OCI-LY7 (cell line): ENCODE measurements at regions not wholly inside any gene's neighbourhood (a gene's known extent, or its start where the extent isn't known, plus 50 kb on each side); places are given as distances from the start of the nearest gene placed in this dataset.

Experiments used
- BruUV-seq: library from RNA; stranded (reverse); fragments of 400-500 nt; replicated peaks from 2 replicates; lab custom pipeline; 2021; lab: Mats Ljungman, UMichigan
- CTCF ChIA-PET: fragments of 300-600 bp; sonication (Branson Sonifier 250); formaldehyde crosslinking; loops from one replicate; lab custom pipeline; 2022; ENCODE audit warnings: antibody characterized with exemption; ENCODE audit not compliant: unreplicated experiment; lab: Charles Lee
- POLR2A ChIA-PET: fragments of 300-600 bp; sonication (Branson Sonifier 250); formaldehyde crosslinking; loops from one replicate; lab custom pipeline; 2022; ENCODE audit warnings: antibody characterized with exemption; lab: Charles Lee
- DNase-seq: peaks from one replicate; pipeline ENCODE4 v3.0.0-alpha.2; 2015; ENCODE audit warnings: low spot score
- H2AFZ ChIP-seq: fragments of 200-600 bp; sonication (generic), shearing (Covaris generic); 2 replicates; pipeline ENCODE4 v1.6.1; 2014; ENCODE audit warnings: mild to moderate bottlenecking, antibody characterized with exemption, low read length, moderate library complexity
- H3K27ac ChIP-seq: fragments of 200-600 bp; sonication (generic); 2 replicates; pipeline ENCODE4 v1.5.1; 2014; ENCODE audit warnings: mixed run types, low read depth, mild to moderate bottlenecking, moderate library complexity, low read length, inconsistent platforms; ENCODE audit not compliant: poor library complexity, severe bottlenecking
- H3K36me3 ChIP-seq: fragments of 200-600 bp; sonication (generic); 2 replicates; pipeline ENCODE4 v1.6.1; 2014; ENCODE audit warnings: mild to moderate bottlenecking, antibody characterized with exemption, low read length, moderate library complexity, mixed read lengths; ENCODE audit not compliant: insufficient read depth
- H3K4me1 ChIP-seq: fragments of 200-600 bp; sonication (generic); 2 replicates; pipeline ENCODE4 v1.5.1; 2014; ENCODE audit warnings: mild to moderate bottlenecking, low read length; ENCODE audit not compliant: insufficient read depth, poor library complexity, severe bottlenecking
- H3K4me2 ChIP-seq: fragments of 200-600 bp; sonication (generic); 2 replicates; pipeline ENCODE4 v1.6.1; 2014; ENCODE audit warnings: mild to moderate bottlenecking, low read length
- H3K4me3 ChIP-seq: fragments of 200-600 bp; sonication (generic); 2 replicates; pipeline ENCODE4 v1.5.1; 2014; ENCODE audit warnings: mild to moderate bottlenecking, low read depth, low read length; ENCODE audit not compliant: poor library complexity, severe bottlenecking
- H3K79me2 ChIP-seq: fragments of 200-600 bp; sonication (generic); 2 replicates; pipeline ENCODE4 v1.6.1; 2016; ENCODE audit warnings: low read depth, mild to moderate bottlenecking, low read length, moderate library complexity, mixed read lengths; ENCODE audit not compliant: insufficient read depth
- H3K9me2 ChIP-seq: fragments of 200-600 bp; sonication (generic); 2 replicates; pipeline ENCODE4 v1.6.1; 2016; ENCODE audit warnings: mild to moderate bottlenecking, low read length, mixed read lengths; ENCODE audit not compliant: insufficient read depth
- H3K9me3 ChIP-seq: fragments of 200-600 bp; sonication (generic); 2 replicates; pipeline ENCODE4 v1.6.1; 2014; ENCODE audit warnings: mild to moderate bottlenecking, mixed run types, low read length, mixed read lengths
- H4K20me1 ChIP-seq: fragments of 200-600 bp; sonication (generic); 2 replicates; pipeline ENCODE4 v1.6.1; 2014; ENCODE audit warnings: mild to moderate bottlenecking, antibody characterized with exemption, low read length, moderate library complexity, mixed read lengths; ENCODE audit not compliant: insufficient read depth
- EZH2phosphoT487 ChIP-seq: fragments of 200-600 bp; sonication (generic); IDR thresholded peaks from 2 replicates; pipeline ENCODE4 v1.6.1; 2018; ENCODE audit warnings: low read depth, borderline replicate concordance, mild to moderate bottlenecking, mixed run types, antibody characterized with exemption, low read length, moderate library complexity, mixed read lengths
- intact Hi-C: fragments of 100-400 bp; cut with micrococcal nuclease; formaldehyde crosslinking; loops from one replicate; pipeline ENCODE4 v1.10.0; 2022; ENCODE audit not compliant: unreplicated experiment
- TF ChIP-seq, protein P1 (sequence below): fragments of 200-600 bp; sonication (generic); conservative IDR thresholded peaks from 2 replicates; pipeline ENCODE4 v1.5.1; 2014; ENCODE audit warnings: mild to moderate bottlenecking, antibody characterized with exemption, low read length, moderate library complexity, mixed read lengths

DNA sequence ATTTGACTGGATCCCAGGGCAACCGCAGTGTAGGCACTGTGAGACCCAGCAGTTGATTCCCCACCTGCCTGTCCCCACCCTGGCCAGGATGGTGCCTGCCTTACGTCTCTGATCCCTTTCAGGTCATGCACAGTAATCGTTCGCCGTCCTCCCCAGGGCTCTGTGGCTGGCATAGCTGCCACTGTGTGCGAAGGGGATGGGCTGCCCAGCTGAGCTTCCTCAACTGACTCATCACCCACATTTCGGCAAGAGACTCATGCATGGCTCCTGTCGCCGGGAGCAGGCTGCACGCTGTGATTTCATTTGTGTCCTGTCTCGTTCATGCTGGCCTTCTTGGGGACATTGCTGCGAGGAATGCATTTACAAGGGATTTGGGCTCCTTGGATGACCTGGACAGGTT, 252.4 kb downstream of the KLF6 start:
- no peaks in the 10 kb centered on the region for H3K36me3 ChIP-seq
- H3K9me3 ChIP-seq: no peaks in the 10 kb centered on the region
- intact Hi-C loops: no loop called here
- no peak overlapping the region for H3K4me2 ChIP-seq
- H3K4me1 ChIP-seq: no peaks in the 10 kb centered on the region
- H2AFZ ChIP-seq: no peak overlapping the region
- H3K27ac ChIP-seq: no peak overlapping the region
- H3K4me3 ChIP-seq: no peak overlapping the region
- no peak for DNase-seq
- TF ChIP-seq EZH2phosphoT487: no peak
- TF ChIP-seq, protein P1, sequence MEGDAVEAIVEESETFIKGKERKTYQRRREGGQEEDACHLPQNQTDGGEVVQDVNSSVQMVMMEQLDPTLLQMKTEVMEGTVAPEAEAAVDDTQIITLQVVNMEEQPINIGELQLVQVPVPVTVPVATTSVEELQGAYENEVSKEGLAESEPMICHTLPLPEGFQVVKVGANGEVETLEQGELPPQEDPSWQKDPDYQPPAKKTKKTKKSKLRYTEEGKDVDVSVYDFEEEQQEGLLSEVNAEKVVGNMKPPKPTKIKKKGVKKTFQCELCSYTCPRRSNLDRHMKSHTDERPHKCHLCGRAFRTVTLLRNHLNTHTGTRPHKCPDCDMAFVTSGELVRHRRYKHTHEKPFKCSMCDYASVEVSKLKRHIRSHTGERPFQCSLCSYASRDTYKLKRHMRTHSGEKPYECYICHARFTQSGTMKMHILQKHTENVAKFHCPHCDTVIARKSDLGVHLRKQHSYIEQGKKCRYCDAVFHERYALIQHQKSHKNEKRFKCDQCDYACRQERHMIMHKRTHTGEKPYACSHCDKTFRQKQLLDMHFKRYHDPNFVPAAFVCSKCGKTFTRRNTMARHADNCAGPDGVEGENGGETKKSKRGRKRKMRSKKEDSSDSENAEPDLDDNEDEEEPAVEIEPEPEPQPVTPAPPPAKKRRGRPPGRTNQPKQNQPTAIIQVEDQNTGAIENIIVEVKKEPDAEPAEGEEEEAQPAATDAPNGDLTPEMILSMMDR: no peak
- H3K9me2 ChIP-seq: no peaks in the 10 kb centered on the region
- CTCF ChIA-PET: no interaction called here
- POLR2A ChIA-PET: interaction anchor here (1.0 kb wide), 1 partner anchor 89 kb away, joined by 5 read pairs; no protein-coding TSS in a partner anchor
- no peaks in the 10 kb centered on the region for H3K79me2 ChIP-seq
- no TSS peak for BruUV-seq
- no peaks in the 10 kb centered on the region for H4K20me1 ChIP-seq

DNA sequence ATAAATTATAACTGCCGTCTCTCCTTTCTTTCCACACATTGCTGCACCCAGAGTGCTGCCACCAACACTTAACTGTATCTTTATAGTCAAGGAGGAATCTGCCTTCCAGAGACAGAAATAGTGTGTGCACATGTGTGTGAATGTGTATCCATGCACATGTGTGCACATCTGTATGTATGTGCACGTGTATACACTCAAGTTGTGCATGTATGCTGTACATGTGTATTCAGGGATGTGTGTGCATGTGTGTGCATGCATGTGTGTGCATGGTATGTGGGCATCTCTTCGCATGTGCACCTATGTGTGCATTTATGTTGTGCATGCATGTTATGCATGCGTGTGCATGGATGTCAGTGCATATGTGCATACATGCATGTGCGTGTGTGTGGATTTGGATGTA, 253.3 kb downstream of the KLF6 start:
- BruUV-seq: no TSS peak
- Histone ChIP-seq H3K4me2 (no peak overlapping the region), H2AFZ (no peak overlapping the region), H4K20me1 (no peaks in the 10 kb centered on the region), H3K9me3 (no peaks in the 10 kb centered on the region), H3K4me1 (no peaks in the 10 kb centered on the region), H3K4me3 (no peak overlapping the region), H3K79me2 (no peaks in the 10 kb centered on the region), H3K27ac (no peak overlapping the region), H3K9me2 (no peaks in the 10 kb centered on the region), H3K36me3 (no peaks in the 10 kb centered on the region)
- DNase-seq: no peak
- TF ChIP-seq, protein P1: no peak
- no peak for TF ChIP-seq EZH2phosphoT487
- ChIA-PET POLR2A (no interaction called here), CTCF (no interaction called here)
- intact Hi-C loops: no loop called here

DNA sequence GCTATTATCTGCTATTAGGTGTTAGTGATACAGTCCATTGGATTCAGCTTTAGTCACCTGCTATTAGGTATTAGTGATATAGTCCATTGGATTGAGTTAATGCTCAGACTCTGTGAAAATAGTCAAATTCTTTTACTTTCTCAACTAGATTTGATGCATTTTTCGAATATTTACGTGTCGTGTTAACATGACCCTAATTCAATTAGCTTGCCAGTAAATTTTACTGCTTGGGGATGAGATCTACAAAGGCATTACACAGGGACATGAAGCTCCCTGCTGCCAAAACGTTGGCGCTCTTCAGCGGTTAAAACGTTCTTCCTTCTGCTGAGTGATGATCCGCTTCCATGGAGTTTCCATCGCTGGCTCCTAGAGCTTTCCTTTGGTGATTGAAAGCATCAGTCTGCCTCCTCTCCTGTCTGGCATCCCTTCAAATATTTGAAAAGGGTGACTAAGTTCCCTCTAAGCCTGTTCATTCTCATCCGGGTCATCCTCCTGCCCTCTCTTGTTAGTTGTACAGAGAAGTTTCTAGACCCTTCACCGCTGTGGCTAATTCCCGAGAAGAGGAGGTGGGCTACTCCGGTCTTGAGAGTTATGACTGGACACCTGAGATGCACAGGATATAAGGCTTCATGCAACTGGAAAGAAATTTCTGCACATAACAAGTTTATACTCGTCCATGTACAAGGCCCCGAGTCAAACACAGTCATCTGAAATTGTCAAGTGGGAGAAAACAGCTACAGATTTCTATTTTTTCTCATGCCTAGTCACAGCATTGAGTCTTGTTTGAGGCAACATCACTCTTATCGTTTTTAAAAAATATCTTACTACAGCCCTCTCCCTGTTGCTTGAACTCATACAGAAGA, 254.0 kb downstream of the KLF6 start:
- Histone ChIP-seq H3K36me3 (no peaks in the 10 kb centered on the region), H3K9me2 (no peaks in the 10 kb centered on the region), H3K4me2 (no peak overlapping the region), H2AFZ (no peak overlapping the region), H3K4me3 (no peak overlapping the region), H3K79me2 (no peaks in the 10 kb centered on the region), H4K20me1 (no peaks in the 10 kb centered on the region), H3K9me3 (no peaks in the 10 kb centered on the region), H3K4me1 (no peaks in the 10 kb centered on the region), H3K27ac (no peak overlapping the region)
- BruUV-seq: no TSS peak
- CTCF ChIA-PET: no interaction called here
- POLR2A ChIA-PET: no interaction called here
- intact Hi-C loops: no loop called here
- no peak for DNase-seq
- TF ChIP-seq, protein P1: no peak
- no peak for TF ChIP-seq EZH2phosphoT487
